Left cardiac atrium (tissue), 4 donors: ENCODE measurements at regions not wholly inside any gene's neighbourhood (a gene's known extent, or its start where the extent isn't known, plus 50 kb on each side); places are given as distances from the start of the nearest gene placed in this dataset.
A peak's percentile ranks its signal among the peaks of the same experiment; 100 is the strongest.
"Not testable (repeated sequence)": the region's sequence is repeated elsewhere in the genome, so short reads cannot be mapped to it uniquely, and the experiment has no call there.

Source experiments
- ATAC-seq, 2 donors: fragments of 200-7000 bp; cut with Tn5 transposase; one replicate each; pipeline ENCODE4 v1.9.1; 2020; ENCODE audit warnings: mild to moderate bottlenecking in 2 of 2, moderate library complexity in 2 of 2
- DNase-seq: peaks from one replicate; pipeline ENCODE4 v3.0.0-alpha.2; 2020
- intact Hi-C, 2 donors: fragments of 100-400 bp; cut with DNase I; formaldehyde crosslinking; loops; one replicate each; pipeline versions ENCODE4 v1.14.1 to v1.15.1; 2022 to 2023
- donor health status: DM: no; HTN: yes; CAD: no.
- donor health status: DM: no; HTN: yes; CAD: no; lungs with severe emphysema.
- donor health status: DM: yes; HTN: yes; CAD: no.
- donor health status: Dilated cardiomyopathy.

DNA sequence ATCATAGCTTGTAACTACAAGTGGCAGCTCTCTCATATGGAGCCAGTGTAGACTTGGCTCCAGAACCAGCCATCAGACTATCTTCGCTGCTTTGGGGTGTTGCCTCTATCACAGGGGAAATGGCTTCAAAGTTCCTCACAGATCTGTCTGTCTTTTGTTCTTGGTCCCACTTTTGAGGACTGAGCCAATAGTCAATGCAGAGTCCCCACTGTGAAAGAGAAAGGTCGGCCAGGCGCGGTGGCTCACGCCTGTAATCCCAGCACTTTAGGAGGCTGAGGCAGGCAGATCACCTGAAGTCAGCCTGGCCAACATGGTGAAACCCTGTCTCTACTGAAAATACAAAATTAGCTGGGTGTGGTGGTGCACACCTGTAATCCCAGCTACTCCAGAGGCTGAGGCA lies 86.9 kb upstream of the FZD7 start:
- DNase-seq, intact Hi-C loops, ATAC-seq: not testable (repeated sequence)

DNA sequence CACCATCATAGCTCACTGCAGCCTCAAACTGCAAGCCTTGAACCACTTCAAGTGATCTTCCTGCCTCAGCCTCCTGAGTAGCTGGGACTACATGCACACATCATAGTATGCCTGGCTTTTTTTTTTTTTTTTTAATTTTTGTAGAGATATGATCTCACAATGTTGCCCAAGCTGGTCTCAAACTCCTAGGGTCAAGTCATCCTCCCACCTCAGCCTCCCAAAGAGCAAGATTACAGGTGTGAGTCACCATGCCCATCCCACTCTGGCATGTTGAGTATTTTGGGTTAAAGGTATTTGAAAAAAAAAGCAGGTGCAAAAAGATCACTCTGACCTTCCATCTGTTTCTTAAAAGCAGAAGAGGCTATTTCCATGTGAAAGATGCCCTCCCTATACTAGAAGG lies 86.4 kb upstream of the FZD7 start:
- no peak for DNase-seq

DNA sequence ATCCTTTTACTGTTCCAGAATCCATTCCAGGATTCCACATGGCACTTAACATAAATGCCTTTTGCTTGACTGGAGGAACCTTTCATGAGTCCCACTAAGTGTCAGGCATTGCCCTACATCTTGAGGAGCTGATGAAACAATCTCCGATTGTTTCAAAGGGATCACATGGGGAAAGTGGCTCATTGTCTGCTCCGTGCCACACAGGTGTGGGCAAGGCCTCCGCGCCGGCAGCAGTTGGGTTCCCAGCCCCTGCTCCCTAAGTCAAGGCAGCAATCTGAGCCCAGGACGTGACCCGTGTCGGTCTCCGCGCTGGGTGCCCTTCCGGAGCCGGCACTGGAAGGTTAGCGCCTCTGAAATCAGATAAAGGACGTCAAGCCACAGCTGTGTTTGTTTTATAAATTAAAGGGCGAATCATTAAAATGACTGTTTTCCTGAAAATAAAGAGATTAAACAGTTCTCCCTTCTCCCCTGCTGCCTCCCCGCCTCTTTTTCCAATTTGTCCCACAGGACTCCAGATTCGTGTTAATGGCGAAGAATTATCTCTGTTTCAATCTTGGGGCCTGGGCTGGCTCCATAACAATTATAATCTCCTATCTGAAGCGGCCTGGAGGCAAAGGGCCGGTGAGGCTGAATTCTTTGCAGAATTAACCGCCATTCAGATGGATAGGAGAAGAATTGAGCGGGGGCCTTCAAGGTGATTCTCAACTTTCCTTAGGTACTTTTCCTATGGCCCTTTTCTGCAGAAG lies 84.3 kb upstream of the FZD7 start:
- DNase-seq, result no peak
- no peak for ATAC-seq
- intact Hi-C loops, result no loop called here

More for the DNA sequence above, 86.4 kb upstream of the FZD7 start:
- peak in 1 of 2 donors; percentile 62 for ATAC-seq
- intact Hi-C loops, result no loop called here

- ATAC-seq, result no peak
- intact Hi-C loops, result no loop called here
- no peak for DNase-seq
Measured at GRCh38 chr2:201949927-201950246, 83.8 kb upstream of the FZD7 start.

- intact Hi-C loops, result no loop called here
- DNase-seq (no peak), ATAC-seq (no peak)
Measured at GRCh38 chr2:201950606-201951005, 83.0 kb upstream of the FZD7 start.

DNA sequence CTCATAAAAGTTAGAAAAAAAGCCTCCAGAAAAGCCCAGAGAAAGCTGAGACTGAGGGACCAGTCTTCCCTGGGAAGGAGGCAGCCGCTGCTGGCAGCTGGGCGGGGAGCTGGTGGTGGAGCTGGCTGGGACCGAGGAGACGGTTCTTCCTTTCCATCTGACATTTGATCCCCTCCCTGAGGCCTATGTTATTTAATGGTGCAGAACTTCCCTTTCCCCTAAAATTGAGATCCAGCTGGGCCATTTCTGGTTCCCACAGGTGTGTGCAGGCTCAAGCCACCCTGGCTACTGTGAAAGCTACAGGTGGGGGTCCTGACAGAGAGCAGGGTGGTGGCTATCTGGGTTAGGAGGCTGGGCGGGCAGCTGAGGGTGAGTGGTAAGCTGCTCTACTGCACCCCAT lies 81.5 kb upstream of the FZD7 start:
- ATAC-seq (no peak), DNase-seq (no peak)
- intact Hi-C loops, result no loop called here

DNA sequence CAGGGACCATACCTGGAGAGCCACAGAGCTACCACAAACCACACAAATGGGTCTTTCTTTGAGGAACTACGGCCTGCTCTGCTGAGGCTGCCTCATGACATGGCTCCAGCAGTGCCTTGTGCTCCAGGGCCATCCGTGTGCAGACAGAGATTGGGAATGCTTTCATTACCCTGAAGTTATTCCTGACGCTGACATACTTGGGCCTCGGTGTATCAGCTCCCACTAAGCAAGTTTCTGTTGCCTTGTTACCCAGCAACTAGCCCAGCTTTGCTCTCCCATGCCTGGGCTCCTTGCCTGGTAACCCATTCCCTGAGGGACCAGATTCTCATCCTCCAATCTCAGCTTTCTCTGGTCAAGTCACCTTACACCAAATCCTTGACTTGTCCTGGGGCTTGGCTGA lies 80.3 kb upstream of the FZD7 start:
- ATAC-seq (peak in 1 of 2 donors; percentile 26), DNase-seq (no peak)
- intact Hi-C loops, result no loop called here

DNA sequence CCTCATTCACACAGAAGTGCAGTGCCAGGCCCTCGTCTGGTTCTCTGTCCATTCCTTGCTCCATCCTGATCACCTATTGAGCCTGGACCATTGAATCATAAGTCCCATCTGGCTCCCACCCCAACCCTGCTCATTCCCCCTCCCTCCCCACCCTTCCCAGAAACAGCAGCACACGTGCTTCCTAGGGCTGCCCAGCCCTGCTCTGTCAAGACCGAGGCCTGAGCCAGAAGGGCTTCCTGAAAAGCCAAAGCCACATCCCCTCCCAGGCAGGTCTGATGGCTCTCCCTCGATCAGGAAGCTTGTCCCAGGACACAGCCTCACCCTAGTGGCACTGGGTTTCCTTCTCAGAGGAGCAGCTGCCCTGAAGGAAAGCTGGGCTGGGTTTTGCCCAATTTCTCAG lies 79.8 kb upstream of the FZD7 start:
- ATAC-seq, result no peak
- intact Hi-C loops, result no loop called here

GRCh38 chr2:201955231-201955630 lies 78.4 kb upstream of the FZD7 start:
- intact Hi-C loops, result no loop called here
- ATAC-seq (no peak), DNase-seq (no peak)

More for the DNA sequence above, 79.8 kb upstream of the FZD7 start:
- DNase-seq, result no peak

- DNase-seq (peak; percentile 30), ATAC-seq (peak in 1 of 2 donors; percentile 82)
- intact Hi-C loops, result no loop called here
Measured at GRCh38 chr2:201955702-201956141, 77.9 kb upstream of the FZD7 start.

GRCh38 chr2:201956361-201956760 lies 77.3 kb upstream of the FZD7 start:
- no peak for DNase-seq
- intact Hi-C loops, result no loop called here
- no peak for ATAC-seq

DNA sequence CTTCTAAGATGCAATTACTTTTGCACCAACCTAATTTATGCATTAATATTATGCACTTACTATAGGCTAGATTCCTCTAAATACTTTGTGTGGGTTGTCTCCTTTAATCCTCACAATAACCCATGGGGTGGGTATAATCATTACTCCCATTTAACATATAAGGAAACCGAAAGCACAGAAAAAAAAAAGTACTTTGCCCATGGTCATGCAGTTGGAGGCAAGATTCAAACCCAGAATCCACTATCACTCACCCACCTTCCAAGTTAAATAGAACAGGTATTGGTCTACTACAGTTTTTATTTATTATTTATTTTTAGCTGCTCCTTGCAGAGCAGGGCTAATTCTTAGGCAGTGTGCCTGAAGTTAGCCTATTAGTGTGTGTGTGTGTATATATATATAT lies 76.6 kb upstream of the FZD7 start:
- intact Hi-C loops, result no loop called here
- ATAC-seq, result no peak
- no peak for DNase-seq

DNA sequence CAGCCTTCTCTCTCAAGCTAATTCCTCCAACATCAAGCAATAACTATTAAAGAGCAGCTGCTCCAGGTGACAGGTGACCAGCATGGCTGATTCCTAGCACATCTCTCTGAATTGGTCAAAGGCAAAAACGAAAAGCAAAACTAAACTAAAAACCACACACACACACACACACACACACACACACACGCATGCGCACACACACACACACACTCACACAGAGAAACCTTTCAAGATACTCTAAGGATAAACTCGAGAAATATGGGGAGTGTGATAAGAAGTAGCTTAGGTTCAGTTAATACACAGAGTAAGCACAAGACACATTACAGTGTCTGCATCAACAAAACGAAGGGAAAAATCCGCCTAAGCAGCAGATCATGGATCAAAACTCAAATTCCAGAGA lies 74.5 kb upstream of the FZD7 start:
- ATAC-seq (no peak), DNase-seq (no peak)
- intact Hi-C loops, result no loop called here

- ATAC-seq, result no peak
- no peak for DNase-seq
- intact Hi-C loops, result no loop called here
Measured at GRCh38 chr2:201959626-201960025, 74.0 kb upstream of the FZD7 start.

GRCh38 chr2:201960305-201960704 lies 73.3 kb upstream of the FZD7 start:
- intact Hi-C loops, result no loop called here
- DNase-seq (no peak), ATAC-seq (no peak)

GRCh38 chr2:201961401-201961800 lies 72.3 kb upstream of the FZD7 start:
- ATAC-seq (no peak), DNase-seq (no peak)
- intact Hi-C loops, result no loop called here

GRCh38 chr2:201962774-201963562 lies 70.7 kb upstream of the FZD7 start:
- ATAC-seq (no peak), DNase-seq (no peak)
- intact Hi-C loops, result no loop called here

GRCh38 chr2:201964011-201964410 lies 69.6 kb upstream of the FZD7 start:
- intact Hi-C loops, result no loop called here

GRCh38 chr2:201964631-201965206 lies 68.9 kb upstream of the FZD7 start:
- no peak for DNase-seq
- intact Hi-C loops, result no loop called here
- no peak for ATAC-seq

More at GRCh38 chr2:201964011-201964410, 69.6 kb upstream of the FZD7 start:
- no peak for ATAC-seq
- no peak for DNase-seq

- no peak for DNase-seq
- intact Hi-C loops, result no loop called here
- no peak for ATAC-seq
Measured at GRCh38 chr2:201965550-201965949, 68.1 kb upstream of the FZD7 start.
